SU-DHL-6 (cell line): ENCODE measurements at regions not wholly inside any gene's neighbourhood (a gene's known extent, or its start where the extent isn't known, plus 50 kb on each side); places are given as distances from the start of the nearest gene placed in this dataset.

ENCODE experiments used
- H2AFZ ChIP-seq: fragments of 200-600 bp; sonication (generic); 2 replicates; pipeline ENCODE4 v1.6.1; 2014; ENCODE audit warnings: low read depth, mild to moderate bottlenecking, moderate library complexity, mixed read lengths, antibody characterized with exemption, low read length; ENCODE audit not compliant: severe bottlenecking
- H3F3A ChIP-seq: fragments of 200-600 bp; shearing (Covaris generic); 2 replicates; pipeline ENCODE4 v1.6.0; 2016; ENCODE audit warnings: antibody characterized with exemption, mild to moderate bottlenecking; ENCODE audit not compliant: insufficient read depth
- H3K27ac ChIP-seq: fragments of 200-600 bp; sonication (generic); 2 replicates; pipeline ENCODE4 v1.5.1; 2016; ENCODE audit warnings: low read depth, mild to moderate bottlenecking, low read length, moderate library complexity, mixed read lengths
- H3K27me3 ChIP-seq: fragments of 200-600 bp; sonication (generic), shearing (Covaris generic); 2 replicates; pipeline ENCODE4 v1.6.0; 2014; ENCODE audit warnings: mild to moderate bottlenecking, low read length
- H3K36me3 ChIP-seq: fragments of 200-600 bp; sonication (generic); 2 replicates; pipeline ENCODE4 v1.6.1; 2014; ENCODE audit warnings: mild to moderate bottlenecking, low read length, mixed read lengths
- H3K4me2 ChIP-seq: fragments of 300-600, 200-600 bp; shearing (Covaris generic), sonication (generic); 2 replicates; pipeline ENCODE4 v1.6.0; 2014; ENCODE audit warnings: low read length, low read depth, mild to moderate bottlenecking; ENCODE audit not compliant: poor library complexity, severe bottlenecking
- H3K4me3 ChIP-seq: fragments of 200-600 bp; sonication (generic); 2 replicates; pipeline ENCODE4 v1.5.1; 2014; ENCODE audit warnings: antibody characterized with exemption, low read length, mild to moderate bottlenecking, mixed read lengths; ENCODE audit not compliant: insufficient read depth, poor library complexity, severe bottlenecking
- H3K79me2 ChIP-seq: fragments of 200-600 bp; sonication (generic); 2 replicates; pipeline ENCODE4 v1.6.1; 2014; ENCODE audit warnings: mild to moderate bottlenecking, low read length, moderate library complexity; ENCODE audit not compliant: insufficient read depth
- H3K9ac ChIP-seq: fragments of 200-600 bp; sonication (generic); 2 replicates; pipeline ENCODE4 v1.7.0; 2014; ENCODE audit warnings: mild to moderate bottlenecking, low read length
- H3K9me2 ChIP-seq: fragments of 200-600 bp; sonication (generic); replicated peaks from 2 replicates; pipeline ENCODE4 v1.6.1; 2014; ENCODE audit warnings: low read length; ENCODE audit not compliant: insufficient read depth
- H3K9me3 ChIP-seq: fragments of 200-600 bp; sonication (generic); 2 replicates; pipeline ENCODE4 v1.6.1; 2014; ENCODE audit warnings: low read length, mixed read lengths; ENCODE audit not compliant: insufficient read depth
- H4K20me1 ChIP-seq: fragments of 200-600 bp; sonication (generic); 2 replicates; pipeline ENCODE4 v1.6.1; 2014; ENCODE audit warnings: low read depth, mild to moderate bottlenecking, antibody characterized with exemption, low read length, moderate library complexity, mixed read lengths
- CTCF ChIP-seq: fragments of 200-600 bp; sonication (generic); IDR thresholded peaks from one replicate; pipeline ENCODE4 v1.5.1; 2017; ENCODE audit warnings: antibody characterized with exemption, mild to moderate bottlenecking, low read length, moderate library complexity; ENCODE audit not compliant: insufficient read depth, poor library complexity, severe bottlenecking
- EZH2phosphoT487 ChIP-seq: fragments of 200-600 bp; sonication (generic), shearing (Covaris generic); conservative IDR thresholded peaks from 2 replicates; pipeline ENCODE4 v1.6.1; 2018; ENCODE audit warnings: mild to moderate bottlenecking, antibody characterized with exemption, low read length, moderate library complexity, mixed read lengths

GRCh38 chr16:64589836-64590235 lies 532.0 kb downstream of the CDH11 start:
- no peak overlapping the region for H3K9ac ChIP-seq
- TF ChIP-seq CTCF (no peak), EZH2phosphoT487 (no peak)
- no peaks in the 10 kb centered on the region for H3K79me2 ChIP-seq
- H2AFZ ChIP-seq, result no peak overlapping the region
- H3K27me3 ChIP-seq, result no peaks in the 10 kb centered on the region
- H3F3A ChIP-seq, result no peaks in the 10 kb centered on the region
- no peak overlapping the region for H3K4me2 ChIP-seq
- H3K4me3 ChIP-seq, result no peak overlapping the region
- no peaks in the 10 kb centered on the region for H4K20me1 ChIP-seq
- H3K9me2 ChIP-seq, result no peaks in the 10 kb centered on the region
- H3K9me3 ChIP-seq, result 0 out of 2 replicates have a peak, but pooled peaks cover 3% of the 10 kb centered on the region
- H3K27ac ChIP-seq, result no peak overlapping the region
- H3K36me3 ChIP-seq, result no peaks in the 10 kb centered on the region

GRCh38 chr16:64586781-64587180 lies 535.1 kb downstream of the CDH11 start:
- Histone ChIP-seq H3K79me2 (no peaks in the 10 kb centered on the region), H3K27me3 (no peaks in the 10 kb centered on the region), H3K4me2 (no peak overlapping the region), H3K9me2 (no peaks in the 10 kb centered on the region), H3F3A (no peaks in the 10 kb centered on the region), H3K36me3 (no peaks in the 10 kb centered on the region), H4K20me1 (no peaks in the 10 kb centered on the region), H2AFZ (no peak overlapping the region), H3K9ac (no peak overlapping the region), H3K9me3 (0 out of 2 replicates have a peak, but pooled peaks cover 2% of the 10 kb centered on the region), H3K4me3 (no peak overlapping the region), H3K27ac (no peak overlapping the region)
- no peak for TF ChIP-seq CTCF
- TF ChIP-seq EZH2phosphoT487, result no peak

GRCh38 chr16:64585367-64585766 lies 536.5 kb downstream of the CDH11 start:
- H3K36me3 ChIP-seq, result no peaks in the 10 kb centered on the region
- H4K20me1 ChIP-seq, result no peaks in the 10 kb centered on the region
- H3K4me2 ChIP-seq, result no peak overlapping the region
- H3K9me2 ChIP-seq, result no peaks in the 10 kb centered on the region
- no peak overlapping the region for H2AFZ ChIP-seq
- H3K79me2 ChIP-seq, result no peaks in the 10 kb centered on the region
- H3K27ac ChIP-seq, result no peak overlapping the region
- TF ChIP-seq EZH2phosphoT487 (no peak), CTCF (no peak)
- H3K27me3 ChIP-seq, result no peaks in the 10 kb centered on the region
- no peak overlapping the region for H3K4me3 ChIP-seq
- H3K9me3 ChIP-seq, result no peaks in the 10 kb centered on the region
- no peak overlapping the region for H3K9ac ChIP-seq
- H3F3A ChIP-seq, result no peaks in the 10 kb centered on the region

- no peaks in the 10 kb centered on the region for H3K9me3 ChIP-seq
- H3K27ac ChIP-seq, result no peak overlapping the region
- no peaks in the 10 kb centered on the region for H4K20me1 ChIP-seq
- H3K36me3 ChIP-seq, result no peaks in the 10 kb centered on the region
- H3K4me2 ChIP-seq, result no peak overlapping the region
- H2AFZ ChIP-seq, result no peak overlapping the region
- TF ChIP-seq EZH2phosphoT487 (no peak), CTCF (no peak)
- H3K4me3 ChIP-seq, result no peak overlapping the region
- no peak overlapping the region for H3K9ac ChIP-seq
- no peaks in the 10 kb centered on the region for H3F3A ChIP-seq
- H3K79me2 ChIP-seq, result no peaks in the 10 kb centered on the region
- no peaks in the 10 kb centered on the region for H3K9me2 ChIP-seq
- H3K27me3 ChIP-seq, result no peaks in the 10 kb centered on the region
Observed at GRCh38 chr16:64580558-64580957, 541.3 kb downstream of the CDH11 start.
